GM04503 (cell line): ENCODE measurements at regions not wholly inside any gene's neighbourhood (a gene's known extent, or its start where the extent isn't known, plus 50 kb on each side); places are given as distances from the start of the nearest gene placed in this dataset.

Experiments used
- DNase-seq: peaks from one replicate; pipeline ENCODE4 v3.0.0-alpha.2; 2012; ENCODE audit warnings: low read depth

- no peak for DNase-seq
Observed at GRCh38 chr1:56390934-56391731, 188.2 kb downstream of the PLPP3 start.

DNA sequence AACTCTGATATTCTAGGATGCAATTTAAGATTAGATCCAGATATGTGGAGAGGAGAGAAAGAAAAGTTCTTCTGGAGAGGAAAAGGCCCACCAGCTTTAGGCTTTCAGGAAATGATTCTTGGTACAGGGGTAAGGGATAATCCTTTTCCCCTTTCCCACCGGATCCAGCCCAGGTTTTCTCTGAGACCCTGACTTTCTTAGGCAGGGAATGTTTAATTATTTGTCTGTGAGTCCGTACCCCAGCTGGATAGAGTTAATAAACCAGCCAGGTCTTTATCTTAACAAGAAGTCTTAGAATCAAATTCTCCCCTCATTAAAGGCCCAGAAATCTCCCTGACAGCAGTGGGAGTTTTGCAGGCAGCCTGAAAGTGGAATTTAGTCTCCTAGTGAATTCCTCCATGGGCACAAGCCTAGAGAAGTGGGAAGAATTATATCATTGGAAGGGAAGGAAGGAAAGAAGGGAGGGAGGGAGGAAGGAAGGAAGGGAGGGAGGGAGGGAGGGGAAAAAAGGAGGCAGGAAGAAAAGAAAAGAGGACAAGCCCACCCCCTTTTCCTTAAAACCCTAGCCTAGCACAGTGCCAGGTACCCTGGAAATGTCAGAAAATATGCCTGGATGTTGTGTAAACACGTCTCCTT lies 189.0 kb downstream of the PLPP3 start:
- DNase-seq: no peak

- DNase-seq: no peak
Observed at GRCh38 chr1:56389813-56390212, 189.6 kb downstream of the PLPP3 start.

DNA sequence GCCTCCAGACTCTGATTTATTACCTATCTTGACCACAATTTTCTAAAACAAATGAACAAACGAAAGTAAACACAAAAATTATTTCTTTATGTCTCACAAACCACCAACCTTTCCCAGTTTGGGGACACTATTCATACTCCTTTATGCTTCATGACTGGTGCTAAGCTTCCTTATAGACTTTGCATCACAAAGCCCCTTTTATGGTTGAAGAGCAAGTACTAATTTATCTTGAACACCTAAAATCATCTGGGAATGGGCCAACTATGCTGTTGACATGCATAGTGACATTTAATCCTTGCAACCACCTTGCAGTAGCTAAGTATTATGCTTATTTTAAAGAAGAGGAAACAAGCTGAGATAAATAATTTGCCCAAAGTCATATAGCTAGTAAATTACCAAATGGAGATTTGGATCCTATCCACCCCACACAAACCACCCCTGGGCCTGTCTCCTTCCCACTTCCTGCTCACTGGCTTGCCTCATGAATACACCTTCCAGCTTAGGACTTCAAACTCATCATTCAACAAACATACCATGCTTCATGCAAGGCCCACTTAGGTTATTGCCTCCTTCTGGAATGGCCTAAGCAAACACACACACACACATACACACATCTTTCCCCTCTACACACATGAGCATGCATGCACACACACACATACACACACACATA lies 192.2 kb downstream of the PLPP3 start:
- DNase-seq: no peak

DNA sequence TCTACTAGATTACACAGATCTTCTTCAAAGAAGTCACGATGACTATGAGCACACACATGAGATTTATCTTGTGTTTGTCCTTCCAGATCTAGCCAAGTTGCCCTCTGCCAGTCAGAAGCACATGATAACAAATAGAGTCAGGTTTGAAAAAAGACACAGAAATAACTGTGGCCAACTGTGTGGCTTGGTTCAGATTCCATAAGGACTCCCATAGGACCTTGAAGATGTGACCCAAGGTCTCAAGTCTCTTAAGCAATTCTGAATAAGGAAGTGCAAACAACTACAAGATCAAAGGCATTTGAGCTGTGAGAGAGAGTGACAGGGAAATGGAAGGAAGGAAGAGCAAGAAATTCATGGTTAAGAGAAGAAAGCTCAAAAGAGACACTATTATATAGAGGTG lies 194.0 kb downstream of the PLPP3 start:
- DNase-seq: no peak

GRCh38 chr1:56382929-56383328 lies 196.4 kb downstream of the PLPP3 start:
- DNase-seq: no peak

- no peak for DNase-seq
Observed at GRCh38 chr1:56380531-56380930, 198.8 kb downstream of the PLPP3 start.

- no peak for DNase-seq
Observed at GRCh38 chr1:56378341-56379070, 200.9 kb downstream of the PLPP3 start.

DNA sequence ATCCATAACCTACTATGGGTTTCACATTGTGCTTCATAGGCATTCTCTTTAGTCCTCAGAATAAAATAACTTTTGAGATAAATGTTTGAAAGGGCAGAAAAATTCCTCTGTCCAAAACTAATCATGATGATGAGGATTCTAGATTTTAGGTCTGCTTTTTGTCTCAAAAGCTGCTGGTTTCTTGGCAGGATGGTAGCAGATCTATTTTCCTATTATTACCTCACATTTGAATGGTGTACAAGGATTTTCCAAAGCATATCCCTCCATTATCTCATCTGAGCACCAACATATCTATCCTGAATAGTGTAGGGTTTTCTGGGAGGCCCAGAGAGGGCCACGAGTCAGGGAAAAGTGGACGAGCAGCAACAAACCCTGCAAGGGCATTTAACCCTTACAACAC lies 201.9 kb downstream of the PLPP3 start:
- DNase-seq: no peak

GRCh38 chr1:56376188-56376984 lies 203.0 kb downstream of the PLPP3 start:
- peak; percentile 35 for DNase-seq

- no peak for DNase-seq
Observed at GRCh38 chr1:56375326-56375804, 204.0 kb downstream of the PLPP3 start.

- peak; percentile 42 for DNase-seq
Observed at GRCh38 chr1:56374026-56374974, 205.1 kb downstream of the PLPP3 start.

DNA sequence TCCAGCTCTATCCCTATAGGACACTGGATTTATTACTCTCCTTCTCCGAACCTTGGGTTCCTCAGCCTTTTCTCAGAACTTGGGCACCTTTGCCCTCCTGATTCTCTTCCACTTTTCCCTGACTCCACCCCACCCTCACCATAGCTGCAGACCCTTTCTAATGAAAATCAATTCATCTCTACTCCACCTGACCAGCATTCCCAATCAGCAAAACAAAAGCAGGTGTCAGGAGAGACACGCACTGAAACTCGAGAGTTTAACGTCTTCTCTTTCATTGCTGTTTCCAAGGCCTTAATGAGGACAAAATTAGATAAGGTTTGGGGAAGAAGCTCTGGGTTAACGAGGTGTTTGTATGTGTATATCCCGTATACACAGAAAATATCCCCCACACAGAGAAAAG lies 208.8 kb downstream of the PLPP3 start:
- DNase-seq: no peak

DNA sequence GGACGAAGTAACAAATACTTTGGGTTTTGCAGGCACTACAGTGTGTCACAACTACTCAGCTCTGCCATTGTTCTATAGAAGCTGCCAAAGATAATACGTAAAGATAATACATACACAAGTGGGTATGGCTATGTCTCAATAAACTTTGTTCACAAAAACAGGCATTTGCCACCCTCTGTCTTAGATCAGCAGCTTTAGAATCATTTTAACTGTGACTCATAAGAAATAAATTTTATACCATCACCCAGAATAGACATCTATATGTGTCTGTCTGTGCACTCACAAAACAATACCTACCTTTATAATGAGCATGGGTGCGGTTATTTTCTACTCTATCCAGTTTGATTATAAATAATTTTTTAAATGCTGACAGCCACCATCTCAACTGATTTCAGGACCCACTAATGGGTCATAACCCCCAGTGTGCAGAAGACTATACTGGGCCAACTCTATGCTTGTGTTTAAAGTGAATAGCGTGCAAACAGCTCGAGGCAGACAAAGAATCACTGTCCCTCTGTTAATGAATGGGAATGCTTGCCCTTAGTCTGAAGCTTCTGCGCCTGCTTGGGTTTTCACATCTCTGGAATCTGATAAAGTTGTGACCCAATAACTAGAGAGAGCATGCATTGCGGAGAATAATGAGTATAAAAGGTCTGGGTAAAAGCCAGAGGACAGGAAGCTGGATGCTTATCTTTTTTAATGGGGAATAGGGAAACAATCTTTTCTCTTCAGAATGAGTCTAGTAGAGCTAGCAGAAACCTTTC lies 216.2 kb downstream of the PLPP3 start:
- DNase-seq: no peak

DNA sequence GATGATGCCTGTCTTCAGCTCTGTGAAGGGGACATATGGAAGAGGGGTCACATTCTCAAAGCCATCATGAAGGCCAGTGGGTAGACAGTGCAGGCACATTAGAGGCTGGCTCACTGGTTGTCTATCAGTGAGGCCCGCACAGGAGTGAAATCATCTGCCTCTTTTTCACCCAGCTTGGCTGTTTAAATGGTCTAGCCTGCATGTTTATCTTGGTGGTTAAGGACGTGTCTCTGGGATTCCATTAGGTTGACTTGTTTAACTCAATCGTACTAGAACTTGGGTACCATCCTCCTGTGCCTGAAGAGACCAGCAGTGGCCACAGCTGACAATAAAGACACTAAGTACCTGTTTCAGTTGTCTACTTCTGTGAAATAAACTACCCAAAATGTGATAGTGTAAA lies 219.3 kb downstream of the PLPP3 start:
- DNase-seq: no peak

DNA sequence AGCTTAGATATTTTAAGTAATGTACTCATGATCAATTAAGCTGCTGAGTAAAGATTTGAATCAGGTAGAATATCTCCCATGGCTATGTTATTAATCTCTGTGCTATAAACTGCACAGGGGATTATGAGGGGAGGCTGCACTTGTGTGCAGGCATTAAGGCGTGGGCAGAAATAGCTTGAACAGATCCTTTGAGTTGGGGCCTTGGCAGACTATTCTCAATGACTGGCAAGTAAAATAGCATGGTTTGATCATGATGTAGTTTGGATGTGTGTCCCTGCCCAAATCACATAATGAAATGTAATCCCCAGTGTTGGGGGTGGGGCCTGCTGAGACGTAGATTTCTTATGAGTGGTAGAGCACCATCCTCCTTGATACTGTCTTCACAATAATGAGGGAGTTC lies 220.3 kb downstream of the PLPP3 start:
- DNase-seq: no peak

DNA sequence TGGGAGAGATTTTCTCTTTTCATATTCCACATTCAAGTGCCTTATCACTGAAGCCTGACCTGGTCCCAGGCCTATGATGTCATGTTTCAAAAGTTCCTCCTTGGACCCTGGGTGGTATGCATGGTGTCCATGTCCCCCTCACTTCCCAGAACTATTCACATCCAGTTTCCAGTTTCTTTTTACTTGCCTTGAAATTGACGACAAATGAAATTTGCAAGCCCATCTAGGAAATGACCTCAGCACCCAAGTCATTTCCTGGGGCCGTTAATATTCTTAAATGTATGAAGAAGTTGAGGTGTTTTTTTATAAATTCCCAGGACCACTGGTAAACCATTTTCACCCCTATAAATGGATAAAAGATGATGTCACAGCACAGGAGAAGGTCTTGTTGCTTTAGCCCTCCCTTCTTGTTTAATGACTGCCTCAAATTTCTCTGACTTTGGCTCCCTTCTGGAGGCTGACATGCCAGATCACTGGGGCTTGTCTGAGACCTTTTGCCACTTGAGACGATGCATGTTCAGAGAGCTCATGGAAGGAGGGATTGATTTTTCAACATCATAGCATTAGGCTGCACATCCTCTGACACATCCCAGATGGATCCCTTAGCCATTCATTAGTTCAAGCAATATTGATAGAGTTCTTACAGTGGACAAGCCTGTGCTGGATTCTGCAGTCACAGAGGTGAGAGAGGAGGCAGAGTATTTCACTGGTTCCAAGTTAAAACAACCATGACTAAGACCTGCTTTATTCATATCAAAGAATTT lies 221.3 kb downstream of the PLPP3 start:
- no peak for DNase-seq

- DNase-seq: no peak
Observed at GRCh38 chr1:56356376-56356990, 222.9 kb downstream of the PLPP3 start.
